Vagina (tissue), 2 donors: ENCODE measurements at regions not wholly inside any gene's neighbourhood (a gene's known extent, or its start where the extent isn't known, plus 50 kb on each side); places are given as distances from the start of the nearest gene placed in this dataset.

Experiments
- POLR2A ChIP-seq, 2 donors: fragments of 450-650 bp; IDR thresholded peaks; one replicate each; pipeline ENCODE4 v1.6.1; 2017; ENCODE audit warnings: antibody characterized with exemption in 2 of 2, mild to moderate bottlenecking in 2 of 2, moderate library complexity in 2 of 2
- TF ChIP-seq, protein P1 (sequence below), 3 experiments: fragments of 450-650 bp in 2 of 3; fragments of 200-600 bp in 1 of 3; sonication (generic) in 1 of 3; IDR thresholded peaks; one replicate each; pipeline ENCODE4 v1.5.1; 2017 to 2019; ENCODE audit warnings: antibody characterized with exemption in 3 of 3, mild to moderate bottlenecking in 2 of 3, moderate library complexity in 2 of 3

- TF ChIP-seq, protein P1, sequence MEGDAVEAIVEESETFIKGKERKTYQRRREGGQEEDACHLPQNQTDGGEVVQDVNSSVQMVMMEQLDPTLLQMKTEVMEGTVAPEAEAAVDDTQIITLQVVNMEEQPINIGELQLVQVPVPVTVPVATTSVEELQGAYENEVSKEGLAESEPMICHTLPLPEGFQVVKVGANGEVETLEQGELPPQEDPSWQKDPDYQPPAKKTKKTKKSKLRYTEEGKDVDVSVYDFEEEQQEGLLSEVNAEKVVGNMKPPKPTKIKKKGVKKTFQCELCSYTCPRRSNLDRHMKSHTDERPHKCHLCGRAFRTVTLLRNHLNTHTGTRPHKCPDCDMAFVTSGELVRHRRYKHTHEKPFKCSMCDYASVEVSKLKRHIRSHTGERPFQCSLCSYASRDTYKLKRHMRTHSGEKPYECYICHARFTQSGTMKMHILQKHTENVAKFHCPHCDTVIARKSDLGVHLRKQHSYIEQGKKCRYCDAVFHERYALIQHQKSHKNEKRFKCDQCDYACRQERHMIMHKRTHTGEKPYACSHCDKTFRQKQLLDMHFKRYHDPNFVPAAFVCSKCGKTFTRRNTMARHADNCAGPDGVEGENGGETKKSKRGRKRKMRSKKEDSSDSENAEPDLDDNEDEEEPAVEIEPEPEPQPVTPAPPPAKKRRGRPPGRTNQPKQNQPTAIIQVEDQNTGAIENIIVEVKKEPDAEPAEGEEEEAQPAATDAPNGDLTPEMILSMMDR (IDR thresholded peaks at IDR 0.05), result no peak
- TF ChIP-seq POLR2A (IDR thresholded peaks at IDR 0.05), result no peak
Observed at GRCh38 chr13:85498774-85499173, 300.4 kb downstream of the SLITRK6 start.
